HCT116 (cell line): ENCODE measurements at regions not wholly inside any gene's neighbourhood (a gene's known extent, or its start where the extent isn't known, plus 50 kb on each side); places are given as distances from the start of the nearest gene placed in this dataset.

Experiments
- ATAC-seq: fragments of 200-7000 bp; cut with Tn5 transposase; 2 replicates; pipeline ENCODE4 v1.9.1; 2020; ENCODE audit warnings: mild to moderate bottlenecking, moderate library complexity
- BruUV-seq: library from RNA; stranded (reverse); fragments of 400-500 nt; replicated peaks from 2 replicates; lab custom pipeline; 2021; lab: Mats Ljungman, UMichigan
- CTCF ChIA-PET: fragments of 300-600 bp; sonication (Branson Sonifier 250); formaldehyde crosslinking; loops from one replicate; lab custom pipeline; 2021; ENCODE audit warnings: antibody characterized with exemption; lab: Charles Lee
- POLR2A ChIA-PET: fragments of 300-600, 350-600 bp; sonication (Branson Sonifier 250); formaldehyde crosslinking; loops from one replicate; lab custom pipeline; 2021; ENCODE audit warnings: antibody characterized with exemption; lab: Charles Lee
- RAD21 ChIA-PET, 2 experiments: fragments of 300-600 bp; sonication (Branson Sonifier 250); formaldehyde crosslinking; loops; one replicate each; lab custom pipeline; 2023; ENCODE audit warnings: low total read pairs in 2 of 2; ENCODE audit not compliant: uncharacterized antibody in 2 of 2, unreplicated experiment in 2 of 2, low non-redundant PET in 1 of 2; lab: Charles Lee
- DNase-seq: peaks from one replicate; pipeline ENCODE4 v3.0.0-alpha.2; 2010; ENCODE audit warnings: low read depth, low spot score
- H2AFZ ChIP-seq: fragments of 200-600 bp; shearing (Covaris generic), sonication (generic); 2 replicates; pipeline ENCODE4 v1.6.1; 2017; ENCODE audit warnings: low read depth, mixed run types, mixed read lengths, antibody characterized with exemption, low read length; ENCODE audit not compliant: poor library complexity, severe bottlenecking
- H3K27ac ChIP-seq: 2 replicates; pipeline ENCODE4 v1.5.1; 2012; ENCODE audit warnings: low read depth, low read length
- H3K27me3 ChIP-seq: fragments of 200-600 bp; sonication (generic); 2 replicates; pipeline ENCODE4 v1.6.1; 2016; ENCODE audit warnings: mixed run types, low read length, mixed read lengths; ENCODE audit not compliant: insufficient read depth
- H3K36me3 ChIP-seq, 2 experiments: fragments of 200-500 bp in 1 of 2; fragments of 200-600 bp in 1 of 2; sonication (Bioruptor generic) in 1 of 2; sonication (generic) in 1 of 2; 2 replicates each; pipeline versions ENCODE4 v1.5.1 to v1.6.1; 2014 to 2016; ENCODE audit warnings: low read length in 2 of 2, inconsistent platforms in 1 of 2, mixed read lengths in 1 of 2, mixed run types in 1 of 2; ENCODE audit not compliant: insufficient read depth in 2 of 2, control insufficient read depth in 1 of 2
- H3K4me1 ChIP-seq, 2 experiments: fragments of 200-600 bp in 1 of 2; sonication (generic) in 1 of 2; 2 replicates each; pipeline versions ENCODE4 v1.5.1 to v1.6.1; 2012 to 2017; ENCODE audit warnings: low read length in 2 of 2, inconsistent platforms in 1 of 2, mild to moderate bottlenecking in 1 of 2, mixed read lengths in 1 of 2, mixed run types in 1 of 2, moderate library complexity in 1 of 2; ENCODE audit not compliant: insufficient read depth in 2 of 2, control insufficient read depth in 1 of 2
- H3K4me2 ChIP-seq: fragments of 200-600 bp; sonication (generic); 2 replicates; pipeline ENCODE4 v1.6.1; 2017; ENCODE audit warnings: mixed run types, low read length, mixed read lengths
- H3K4me3 ChIP-seq, 2 experiments: fragments of 200-600 bp in 1 of 2; sonication (generic) in 1 of 2; replicated peaks in 1 of 2; 2 replicates each; pipeline ENCODE4 v1.5.1; 2011 to 2016; ENCODE audit warnings: low read length in 2 of 2, control low read depth in 1 of 2, low read depth in 1 of 2, mild to moderate bottlenecking in 1 of 2, mixed read lengths in 1 of 2, mixed run types in 1 of 2
- H3K79me2 ChIP-seq: fragments of 200-600 bp; sonication (generic); 2 replicates; pipeline ENCODE4 v1.6.1; 2017; ENCODE audit warnings: mild to moderate bottlenecking, mixed run types, low read length, moderate library complexity, mixed read lengths; ENCODE audit not compliant: insufficient read depth
- H3K9ac ChIP-seq: fragments of 200-600 bp; sonication (generic); 2 replicates; pipeline ENCODE4 v1.6.1; 2016; ENCODE audit warnings: low read length, mixed read lengths
- H3K9me2 ChIP-seq: fragments of 200-600 bp; sonication (generic), shearing (Covaris generic); 2 replicates; pipeline ENCODE4 v1.6.1; 2017; ENCODE audit warnings: mixed run types, mild to moderate bottlenecking, moderate library complexity; ENCODE audit not compliant: insufficient read depth
- H3K9me3 ChIP-seq, 2 experiments: fragments of 200-500 bp in 1 of 2; fragments of 200-600 bp in 1 of 2; sonication (Bioruptor generic) in 1 of 2; sonication (generic) in 1 of 2; 2 replicates each; pipeline ENCODE4 v1.6.1; 2014 to 2017; ENCODE audit warnings: low read length in 2 of 2, mixed read lengths in 2 of 2, inconsistent platforms in 1 of 2, low read depth in 1 of 2, mild to moderate bottlenecking in 1 of 2, mixed run types in 1 of 2, moderate library complexity in 1 of 2; ENCODE audit not compliant: control insufficient read depth in 1 of 2, insufficient read depth in 1 of 2
- H4K20me1 ChIP-seq: fragments of 200-600 bp; sonication (generic), shearing (Covaris generic); 2 replicates; pipeline ENCODE4 v1.6.1; 2017; ENCODE audit warnings: mixed run types, mild to moderate bottlenecking, moderate library complexity; ENCODE audit not compliant: insufficient read depth
- CBX3 ChIP-seq: IDR thresholded peaks from 2 replicates; pipeline ENCODE4 v1.6.1; 2012; ENCODE audit warnings: low read depth
- ELF1 ChIP-seq: IDR thresholded peaks from 2 replicates; pipeline ENCODE4 v1.6.1; 2012; ENCODE audit warnings: low read depth, borderline replicate concordance
- EZH2 ChIP-seq: fragments of 200-600 bp; sonication (generic); IDR thresholded peaks from 2 replicates; pipeline ENCODE4 v1.6.1; 2017; ENCODE audit warnings: antibody characterized with exemption, mixed run types
- EZH2phosphoT487 ChIP-seq: fragments of 200-600 bp; IDR thresholded peaks from 2 replicates; pipeline ENCODE4 v1.6.1; 2018; ENCODE audit warnings: antibody characterized with exemption, borderline replicate concordance
- FOSL1 ChIP-seq: IDR thresholded peaks from 2 replicates; pipeline ENCODE4 v1.6.1; 2012; ENCODE audit warnings: low read depth
- RAD21 ChIP-seq: IDR thresholded peaks from 2 replicates; pipeline ENCODE4 v1.6.1; 2012; ENCODE audit warnings: low read depth, mild to moderate bottlenecking
- REST ChIP-seq: IDR thresholded peaks from 2 replicates; pipeline ENCODE4 v1.6.1; 2012; ENCODE audit warnings: low read depth
- SRF ChIP-seq: IDR thresholded peaks from 2 replicates; pipeline ENCODE4 v1.6.1; 2012; ENCODE audit warnings: low read depth
- TCF7L2 ChIP-seq: IDR thresholded peaks from 2 replicates; pipeline ENCODE4 v1.7.0; 2011; ENCODE audit warnings: borderline replicate concordance, inconsistent platforms; ENCODE audit not compliant: insufficient read depth, insufficient read length; ENCODE audit errors: extremely low read depth
- ZBTB33 ChIP-seq: IDR thresholded peaks from 2 replicates; pipeline ENCODE4 v1.6.1; 2011; ENCODE audit warnings: mild to moderate bottlenecking, low read length, moderate library complexity; ENCODE audit not compliant: insufficient replicate concordance; ENCODE audit errors: extremely low read depth
- intact Hi-C: fragments of 100-400 bp; cut with micrococcal nuclease; formaldehyde crosslinking; loops from 2 replicates; pipeline ENCODE4 v1.10.0; 2022
- TF ChIP-seq, protein P1 (sequence below): IDR thresholded peaks from 2 replicates; pipeline ENCODE4 v1.6.1; 2012

- BruUV-seq, result no TSS peak
- no peaks in the 10 kb centered on the region for H3K4me1 ChIP-seq
- ChIA-PET RAD21 (no interaction called here), POLR2A (no interaction called here), CTCF (no interaction called here)
- ATAC-seq (no peak), DNase-seq (no peak)
- H3K4me2 ChIP-seq, result no peak overlapping the region
- H3K4me3 ChIP-seq, result no peak overlapping the region
- intact Hi-C loops, result no loop called here
- no peaks in the 10 kb centered on the region for H3K36me3 ChIP-seq
- H3K27me3 ChIP-seq, result no peaks in the 10 kb centered on the region
- H3K9me3 ChIP-seq, result no peaks in the 10 kb centered on the region
- H3K9ac ChIP-seq, result no peak overlapping the region
- H3K27ac ChIP-seq, result no peak overlapping the region
- no peaks in the 10 kb centered on the region for H3K9me2 ChIP-seq
- no peaks in the 10 kb centered on the region for H4K20me1 ChIP-seq
- no peak for TF ChIP-seq ELF1
- no peak overlapping the region for H2AFZ ChIP-seq
- no peaks in the 10 kb centered on the region for H3K79me2 ChIP-seq
Measured at GRCh38 chr1:99546432-99547416, 99.2 kb upstream of the PALMD start.

- RAD21 ChIA-PET, result no interaction called here
- no TSS peak for BruUV-seq
- no peak for TF ChIP-seq FOSL1
- no peak for TF ChIP-seq ZBTB33
- TF ChIP-seq EZH2phosphoT487, result no peak
- no peak for TF ChIP-seq CBX3
- no peak for TF ChIP-seq ELF1
- no peak for TF ChIP-seq RAD21
- TF ChIP-seq REST, result no peak
- TF ChIP-seq EZH2, result no peak
- TF ChIP-seq, protein P1, sequence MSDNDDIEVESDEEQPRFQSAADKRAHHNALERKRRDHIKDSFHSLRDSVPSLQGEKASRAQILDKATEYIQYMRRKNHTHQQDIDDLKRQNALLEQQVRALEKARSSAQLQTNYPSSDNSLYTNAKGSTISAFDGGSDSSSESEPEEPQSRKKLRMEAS, result no peak
- TF ChIP-seq SRF, result no peak
- no peak for TF ChIP-seq TCF7L2
Measured at GRCh38 chr1:99548943-99549605, 96.8 kb upstream of the PALMD start.

More at GRCh38 chr1:99548943-99549605, 96.8 kb upstream of the PALMD start:
- intact Hi-C loops, result no loop called here
- Histone ChIP-seq H3K27me3 (no peaks in the 10 kb centered on the region), H2AFZ (no peak overlapping the region), H3K4me2 (no peak overlapping the region), H4K20me1 (no peaks in the 10 kb centered on the region), H3K9me3 (no peaks in the 10 kb centered on the region), H3K79me2 (no peaks in the 10 kb centered on the region), H3K9me2 (no peaks in the 10 kb centered on the region), H3K9ac (no peak overlapping the region), H3K4me1 (no peaks in the 10 kb centered on the region), H3K27ac (no peak overlapping the region), H3K36me3 (no peaks in the 10 kb centered on the region), H3K4me3 (no peak overlapping the region)
- POLR2A ChIA-PET, result no interaction called here
- CTCF ChIA-PET, result no interaction called here
- ATAC-seq, result no peak
- DNase-seq, result no peak
